ENCODE measurements at regions not wholly inside any gene's neighbourhood (a gene's known extent, or its start where the extent isn't known, plus 50 kb on each side); places are given as distances from the start of the nearest gene placed in this dataset.

GRCh38 chrX:50978920-50979682, 68.6 kb downstream of the BMP15 start:
- FAIRE-seq: no peak
- no peak for DNase-seq (ENCODE audit: low read depth, low spot score)
- dilution Hi-C loops (cut with MboI; ENCODE audit: extremely low pct_ligation_motif_present, low sequenced_read_pairs): no loop called here

More at GRCh38 chrX:50978920-50979682, 68.6 kb downstream of the BMP15 start:
- Histone ChIP-seq H3K9ac (replicated peaks; ENCODE audit: extremely low read depth, insufficient read depth, low read length) (no peak overlapping the region), H4K20me1 (replicated peaks; ENCODE audit: control insufficient read depth, extremely low read depth, insufficient read depth, low read length) (no peaks in the 10 kb centered on the region), H3K4me1 (ENCODE audit: control insufficient read depth, extremely low read depth, insufficient read depth, low read length) (no peaks in the 10 kb centered on the region), H3K79me2 (ENCODE audit: control insufficient read depth, insufficient read depth, low read length) (no peaks in the 10 kb centered on the region), H3K4me3 (replicated peaks in 1 of 3; ENCODE audit: insufficient read depth in 1 of 3, low read depth in 1 of 3, low read length in 3 of 3) (no peak overlapping the region), H3K36me3 (ENCODE audit: control insufficient read depth in 2 of 2, extremely low read depth in 1 of 2, insufficient read depth in 2 of 2, low read length in 2 of 2) (no peaks in the 10 kb centered on the region), H3K9me3 (replicated peaks; ENCODE audit: control insufficient read depth, insufficient read depth, low read length) (no peaks in the 10 kb centered on the region), H3K27me3 (ENCODE audit: control insufficient read depth in 2 of 2, insufficient read depth in 2 of 2, low read length in 2 of 2) (peaks cover 0 to 2% of the 10 kb centered on the region in 2 experiments), H3K4me2 (ENCODE audit: insufficient read depth, low read length) (no peak overlapping the region), H3K27ac (ENCODE audit: insufficient read depth, low read depth, low read length) (no peak overlapping the region), H2AFZ (ENCODE audit: low read depth, low read length) (no peak overlapping the region), H3K9me1 (replicated peaks; ENCODE audit: control insufficient read depth, extremely low read depth, insufficient read depth, low read length) (no peaks in the 10 kb centered on the region)
- BruUV-seq (replicated peaks): no TSS peak
- CTCF ChIA-PET: no interaction called here
- peak in 1 of 2 donors; percentile 3 for TF ChIP-seq CTCF (IDR thresholded peaks at IDR 0.05; ENCODE audit: extremely low read depth in 1 of 2, insufficient read depth in 1 of 2, low read depth in 1 of 2, low read length in 2 of 2)
- no peak for TF ChIP-seq GATA2 (IDR thresholded peaks at IDR 0.05; ENCODE audit: insufficient read depth, insufficient read length, low read depth, low read length)
- no peak for TF ChIP-seq MAX (IDR thresholded peaks at IDR 0.05; ENCODE audit: insufficient read depth, insufficient read length)
- intact Hi-C loops (cut with micrococcal nuclease): no loop called here
- POLR2A ChIA-PET: no interaction called here
